ENCODE measurements at regions not wholly inside any gene's neighbourhood (a gene's known extent, or its start where the extent isn't known, plus 50 kb on each side); places are given as distances from the start of the nearest gene placed in this dataset.
A peak's percentile ranks its signal among the peaks of the same experiment; 100 is the strongest.

GRCh38 chr4:4787421-4787820, 72.0 kb upstream of the MSX1 start:
- no peaks in the 10 kb centered on the region for H3K4me1 ChIP-seq
- no peaks in the 10 kb centered on the region for H3K36me3 ChIP-seq
- no peak overlapping the region for H3K27ac ChIP-seq
- no peak overlapping the region for H3K4me3 ChIP-seq
- no peaks in the 10 kb centered on the region for H3K27me3 ChIP-seq
- peaks cover 9 to 20% of the 10 kb centered on the region in 2 donors for H3K9me3 ChIP-seq
- intact Hi-C loops (cut with DNase I; ENCODE audit: low total_unique reads) = no loop called here
- no peak for DNase-seq (ENCODE audit: low spot score in 2 of 2)
- no peak for TF ChIP-seq POLR2AphosphoS5 (IDR thresholded peaks at IDR 0.05)
- TF ChIP-seq POLR2A (IDR thresholded peaks at IDR 0.05) = no peak
- TF ChIP-seq CTCF (IDR thresholded peaks at IDR 0.05) = no peak

- DNase-seq (ENCODE audit: low spot score in 2 of 2) = no peak
- H3K9me3 ChIP-seq = peaks cover 9 to 14% of the 10 kb centered on the region in 2 donors
- no peak overlapping the region for H3K4me3 ChIP-seq
- intact Hi-C loops (cut with DNase I; ENCODE audit: low total_unique reads) = no loop called here
- no peak overlapping the region for H3K27ac ChIP-seq
- TF ChIP-seq CTCF (IDR thresholded peaks at IDR 0.05) = no peak
- TF ChIP-seq POLR2AphosphoS5 (IDR thresholded peaks at IDR 0.05) = no peak
- no peak for TF ChIP-seq POLR2A (IDR thresholded peaks at IDR 0.05)
- H3K27me3 ChIP-seq = no peaks in the 10 kb centered on the region
- no peaks in the 10 kb centered on the region for H3K36me3 ChIP-seq
- H3K4me1 ChIP-seq = no peaks in the 10 kb centered on the region
Observed at GRCh38 chr4:4784379-4784778, 75.1 kb upstream of the MSX1 start.

- H3K4me3 ChIP-seq = no peak overlapping the region
- no peaks in the 10 kb centered on the region for H3K36me3 ChIP-seq
- intact Hi-C loops (cut with DNase I; ENCODE audit: low total_unique reads) = no loop called here
- no peaks in the 10 kb centered on the region for H3K27me3 ChIP-seq
- no peak overlapping the region for H3K27ac ChIP-seq
- H3K9me3 ChIP-seq = peaks cover 8 to 9% of the 10 kb centered on the region in 2 donors
- no peak for TF ChIP-seq POLR2A (IDR thresholded peaks at IDR 0.05)
- TF ChIP-seq POLR2AphosphoS5 (IDR thresholded peaks at IDR 0.05) = no peak
- no peak for TF ChIP-seq CTCF (IDR thresholded peaks at IDR 0.05)
- DNase-seq (ENCODE audit: low spot score in 2 of 2) = no peak
- no peaks in the 10 kb centered on the region for H3K4me1 ChIP-seq
Observed at GRCh38 chr4:4783847-4784246, 75.6 kb upstream of the MSX1 start.

- Histone ChIP-seq H3K27ac (no peak overlapping the region), H3K4me1 (no peaks in the 10 kb centered on the region), H3K9me3 (peaks cover 0 to under 1% of the 10 kb centered on the region in 2 donors), H3K27me3 (no peaks in the 10 kb centered on the region), H3K4me3 (peak overlapping the region in 1 of 3 donors; percentile 33), H3K36me3 (no peaks in the 10 kb centered on the region)
- no peak for DNase-seq (ENCODE audit: low spot score in 2 of 2)
- TF ChIP-seq CTCF (IDR thresholded peaks at IDR 0.05) (no peak), POLR2AphosphoS5 (IDR thresholded peaks at IDR 0.05) (peak in 1 of 3 donors; percentile 23)
- intact Hi-C loops (cut with DNase I; ENCODE audit: low total_unique reads) = no loop called here
Observed at GRCh38 chr4:4782969-4783368, 76.5 kb upstream of the MSX1 start.

GRCh38 chr4:4781936-4782707, 77.3 kb upstream of the MSX1 start:
- no peak for TF ChIP-seq POLR2A (IDR thresholded peaks at IDR 0.05)
- TF ChIP-seq POLR2AphosphoS5 (IDR thresholded peaks at IDR 0.05) = no peak
- TF ChIP-seq CTCF (IDR thresholded peaks at IDR 0.05) = no peak
- H3K36me3 ChIP-seq = no peaks in the 10 kb centered on the region
- H3K4me3 ChIP-seq = peak overlapping the region in 1 of 3 donors; percentile 33
- no peaks in the 10 kb centered on the region for H3K9me3 ChIP-seq
- no peaks in the 10 kb centered on the region for H3K4me1 ChIP-seq
- peak overlapping the region in 1 of 2 donors; percentile 55 for H3K27ac ChIP-seq
- intact Hi-C loops (cut with DNase I; ENCODE audit: low total_unique reads) = no loop called here
- H3K27me3 ChIP-seq = no peaks in the 10 kb centered on the region
- no peak for DNase-seq (ENCODE audit: low spot score in 2 of 2)
